ENCODE measurements at regions not wholly inside any gene's neighbourhood (a gene's known extent, or its start where the extent isn't known, plus 50 kb on each side); places are given as distances from the start of the nearest gene placed in this dataset.

DNA sequence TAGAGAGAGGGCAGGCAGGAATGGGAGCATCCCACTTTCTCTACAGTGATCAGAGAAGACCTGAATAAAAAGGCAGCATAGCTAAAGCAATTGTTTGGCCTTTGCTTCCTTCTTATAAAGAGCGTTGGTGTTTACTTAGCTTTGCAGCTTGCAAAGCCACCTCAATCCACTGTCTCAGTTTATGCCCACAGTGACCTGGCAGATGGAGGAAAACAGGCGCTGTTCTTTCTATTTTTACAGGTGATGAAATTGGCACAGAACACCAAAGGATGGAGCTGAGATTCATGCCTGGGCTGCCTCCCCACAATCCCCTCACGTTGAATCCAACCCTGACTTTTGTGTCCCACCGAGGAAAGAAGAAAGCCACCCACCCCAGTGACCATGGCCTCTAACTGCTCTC is 130.5 kb downstream of the TTLL2 start:
- TF ChIP-seq CTCF (IDR thresholded peaks at IDR 0.05): no peak
- no peak for TF ChIP-seq POLR2A (IDR thresholded peaks at IDR 0.05)
- no peak for TF ChIP-seq EP300 (IDR thresholded peaks at IDR 0.05)
- no peak for TF ChIP-seq POLR2AphosphoS5 (IDR thresholded peaks at IDR 0.05)
- Histone ChIP-seq H3K27me3 (peaks cover 15% of the 10 kb centered on the region), H3K9me3 (no peaks in the 10 kb centered on the region), H3K36me3 (no peaks in the 10 kb centered on the region), H3K4me3 (no peak overlapping the region), H3K27ac (no peak overlapping the region), H3K4me1 (no peaks in the 10 kb centered on the region)
- DNase-seq (ENCODE audit: low spot score in 2 of 2): no peak
- 76% methylated on average over 4 of the region's 4 CpGs for WGBS

GRCh38 chr6:167462514-167463312 is 137.8 kb downstream of the TTLL2 start:
- WGBS: 90% methylated on average over 12 of the region's 12 CpGs
- TF ChIP-seq POLR2AphosphoS5 (IDR thresholded peaks at IDR 0.05) (no peak), EP300 (IDR thresholded peaks at IDR 0.05) (no peak), POLR2A (IDR thresholded peaks at IDR 0.05) (no peak), CTCF (IDR thresholded peaks at IDR 0.05) (no peak)
- no peak overlapping the region for H3K27ac ChIP-seq
- no peaks in the 10 kb centered on the region for H3K36me3 ChIP-seq
- no peaks in the 10 kb centered on the region for H3K4me1 ChIP-seq
- H3K9me3 ChIP-seq: no peaks in the 10 kb centered on the region
- H3K27me3 ChIP-seq: peaks cover 7% of the 10 kb centered on the region
- peak; percentile 15 to 43 for DNase-seq (ENCODE audit: low spot score in 2 of 2)
- no peak overlapping the region for H3K4me3 ChIP-seq

- TF ChIP-seq CTCF (IDR thresholded peaks at IDR 0.05) (no peak), POLR2A (IDR thresholded peaks at IDR 0.05) (no peak), EP300 (IDR thresholded peaks at IDR 0.05) (no peak), POLR2AphosphoS5 (IDR thresholded peaks at IDR 0.05) (no peak)
- peak in 1 of 2 donors; percentile 28 for DNase-seq (ENCODE audit: low spot score in 2 of 2)
- H3K4me1 ChIP-seq: no peaks in the 10 kb centered on the region
- H3K36me3 ChIP-seq: no peaks in the 10 kb centered on the region
- no peak overlapping the region for H3K4me3 ChIP-seq
- H3K27me3 ChIP-seq: no peaks in the 10 kb centered on the region
- H3K9me3 ChIP-seq: no peaks in the 10 kb centered on the region
- WGBS: 92% methylated on average over 7 of the region's 7 CpGs
- no peak overlapping the region for H3K27ac ChIP-seq
Measured at GRCh38 chr6:167464177-167464576, 139.3 kb downstream of the TTLL2 start.

DNA sequence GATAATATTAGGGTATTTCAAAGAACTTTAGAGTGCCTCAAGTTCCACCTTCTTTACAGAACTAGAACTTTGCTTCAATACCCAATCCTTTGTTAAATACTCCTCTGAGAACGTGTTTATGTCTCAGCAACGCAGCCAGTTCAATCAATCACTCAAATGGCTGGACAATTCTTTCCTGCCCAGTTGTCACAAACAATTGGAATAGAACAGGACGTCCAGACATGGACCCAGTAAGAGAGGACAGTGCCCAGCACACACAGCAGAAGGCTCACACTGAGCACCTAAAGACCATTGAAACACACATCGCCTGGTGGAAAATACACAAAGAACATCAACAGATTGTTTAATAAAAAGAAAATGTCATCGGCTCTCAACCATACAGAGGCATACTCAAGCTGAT is 140.6 kb downstream of the TTLL2 start:
- Histone ChIP-seq H3K4me3 (no peak overlapping the region), H3K27me3 (no peaks in the 10 kb centered on the region), H3K9me3 (no peaks in the 10 kb centered on the region), H3K27ac (no peak overlapping the region), H3K36me3 (no peaks in the 10 kb centered on the region), H3K4me1 (no peaks in the 10 kb centered on the region)
- TF ChIP-seq EP300 (IDR thresholded peaks at IDR 0.05) (no peak), POLR2AphosphoS5 (IDR thresholded peaks at IDR 0.05) (no peak), CTCF (IDR thresholded peaks at IDR 0.05) (no peak), POLR2A (IDR thresholded peaks at IDR 0.05) (no peak)
- WGBS: 82% methylated on average over 5 of the region's 5 CpGs
- DNase-seq (ENCODE audit: low spot score in 2 of 2): no peak

DNA sequence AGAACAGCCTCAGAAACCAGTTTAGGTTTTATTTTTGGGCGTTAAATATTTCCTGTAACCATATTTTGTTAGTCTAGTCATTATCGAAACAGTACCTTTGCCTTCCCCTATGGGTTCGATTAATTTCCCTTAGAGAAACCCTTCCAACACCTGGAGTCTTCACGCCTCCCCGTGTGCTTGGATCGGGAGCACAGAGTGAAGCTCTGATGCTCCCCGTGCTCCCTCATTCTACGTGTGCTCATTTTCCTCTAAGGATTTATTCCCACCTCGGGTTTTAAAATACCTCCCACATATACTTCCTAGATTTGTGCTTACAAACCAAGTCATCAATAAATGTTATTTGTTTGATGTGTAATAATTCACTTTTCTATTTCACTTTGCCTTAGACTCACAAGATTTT is 142.4 kb downstream of the TTLL2 start:
- Histone ChIP-seq H3K4me1 (no peaks in the 10 kb centered on the region), H3K4me3 (no peak overlapping the region), H3K36me3 (no peaks in the 10 kb centered on the region), H3K9me3 (no peaks in the 10 kb centered on the region), H3K27ac (no peak overlapping the region), H3K27me3 (no peaks in the 10 kb centered on the region)
- WGBS: 88% methylated on average over 9 of the region's 9 CpGs
- no peak for TF ChIP-seq POLR2AphosphoS5 (IDR thresholded peaks at IDR 0.05)
- TF ChIP-seq POLR2A (IDR thresholded peaks at IDR 0.05): no peak
- no peak for TF ChIP-seq CTCF (IDR thresholded peaks at IDR 0.05)
- no peak for TF ChIP-seq EP300 (IDR thresholded peaks at IDR 0.05)
- DNase-seq (ENCODE audit: low spot score in 2 of 2): peak in 1 of 2 donors; percentile 4

All from suprapubic skin (tissue), 4 donors.